Panc1 (cell line): ENCODE measurements at regions not wholly inside any gene's neighbourhood (a gene's known extent, or its start where the extent isn't known, plus 50 kb on each side); places are given as distances from the start of the nearest gene placed in this dataset.

Experiments
- ATAC-seq: fragments of 200-7000 bp; cut with Tn5 transposase; 2 replicates; pipeline ENCODE4 v1.9.1; 2020; ENCODE audit warnings: mild to moderate bottlenecking, moderate library complexity
- BruUV-seq: library from RNA; stranded (reverse); fragments of 400-500 nt; replicated peaks from 2 replicates; lab custom pipeline; 2021; lab: Mats Ljungman, UMichigan
- CTCF ChIA-PET: fragments of 300-600 bp; sonication (Branson Sonifier 250); formaldehyde crosslinking; loops from one replicate; lab custom pipeline; 2022; ENCODE audit warnings: antibody characterized with exemption; lab: Charles Lee
- POLR2A ChIA-PET: fragments of 300-600 bp; sonication (Branson Sonifier 250); formaldehyde crosslinking; loops from one replicate; lab custom pipeline; 2022; ENCODE audit warnings: antibody characterized with exemption; lab: Charles Lee
- DNase-seq: peaks from one replicate; pipeline ENCODE4 v3.0.0-alpha.2; 2010; ENCODE audit warnings: low read depth, low spot score
- H3K27ac ChIP-seq: 2 replicates; pipeline ENCODE4 v1.5.1; 2011; ENCODE audit warnings: mild to moderate bottlenecking, low read length, inconsistent platforms
- H3K27me3 ChIP-seq: fragments of 200-500 bp; sonication (Bioruptor generic); 2 replicates; pipeline ENCODE4 v1.6.0; 2014; ENCODE audit warnings: low read length, inconsistent platforms; ENCODE audit not compliant: control insufficient read depth, insufficient read depth
- H3K36me3 ChIP-seq: fragments of 200-500 bp; sonication (Bioruptor generic); 2 replicates; pipeline ENCODE4 v1.5.1; 2014; ENCODE audit warnings: inconsistent platforms, mild to moderate bottlenecking, low read length, moderate library complexity; ENCODE audit not compliant: control insufficient read depth, insufficient read depth
- H3K4me1 ChIP-seq: 2 replicates; pipeline ENCODE4 v1.5.1; 2011; ENCODE audit warnings: inconsistent platforms, mild to moderate bottlenecking, low read length, moderate library complexity; ENCODE audit not compliant: control insufficient read depth, insufficient read depth
- H3K4me3 ChIP-seq, 2 experiments: 2 replicates each; pipeline ENCODE4 v1.5.1; 2011 to 2012; ENCODE audit warnings: low read depth in 2 of 2, low read length in 2 of 2, mild to moderate bottlenecking in 2 of 2, inconsistent platforms in 1 of 2, moderate library complexity in 1 of 2
- H3K9me3 ChIP-seq: fragments of 200-500 bp; sonication (Bioruptor generic); 2 replicates; pipeline ENCODE4 v1.5.1; 2014; ENCODE audit warnings: low read depth, mild to moderate bottlenecking, inconsistent platforms, low read length, moderate library complexity; ENCODE audit not compliant: control insufficient read depth, insufficient read depth
- CTCF ChIP-seq: fragments of 450-650 bp; IDR thresholded peaks from 2 replicates; pipeline ENCODE4 v1.5.1; 2017; ENCODE audit warnings: mild to moderate bottlenecking
- POLR2AphosphoS5 ChIP-seq: IDR thresholded peaks from 2 replicates; pipeline ENCODE4 v1.6.1; 2012; ENCODE audit warnings: mild to moderate bottlenecking, low read depth, low read length, moderate library complexity
- REST ChIP-seq, 2 experiments: IDR thresholded peaks; 2 replicates each; pipeline ENCODE4 v1.6.1; 2011 to 2012; ENCODE audit warnings: low read depth in 2 of 2, control low read depth in 1 of 2, low read length in 1 of 2, mild to moderate bottlenecking in 1 of 2, moderate library complexity in 1 of 2; ENCODE audit not compliant: insufficient read depth in 1 of 2
- SIN3A ChIP-seq: IDR thresholded peaks from 2 replicates; pipeline ENCODE4 v1.6.1; 2012; ENCODE audit warnings: low read depth, mild to moderate bottlenecking, low read length, moderate library complexity, borderline replicate concordance; ENCODE audit not compliant: insufficient read depth
- TCF7L2 ChIP-seq: IDR thresholded peaks from 2 replicates; pipeline ENCODE4 v1.6.1; 2011; ENCODE audit warnings: mild to moderate bottlenecking, low read depth, low read length, inconsistent platforms
- in situ Hi-C: cut with HindIII; loops from 2 replicates; pipeline ENCODE4 v1.10.0; 2016; ENCODE audit warnings: low sequenced_read_pairs, low pct_unique_long_range_greater_than_20kb
- intact Hi-C: fragments of 100-400 bp; cut with micrococcal nuclease; formaldehyde crosslinking; loops from one replicate; pipeline ENCODE4 v1.10.0; 2022; ENCODE audit not compliant: unreplicated experiment

- Histone ChIP-seq H3K27me3 (no peaks in the 10 kb centered on the region; the same call in 1 of the 2 replicates), H3K36me3 (no peaks in the 10 kb centered on the region), H3K4me3 (no peak overlapping the region), H3K4me1 (no peaks in the 10 kb centered on the region), H3K27ac (no peak overlapping the region), H3K9me3 (no peaks in the 10 kb centered on the region)
- ChIA-PET POLR2A (no interaction called here), CTCF (no interaction called here)
- in situ Hi-C loops = no loop called here
- no TSS peak for BruUV-seq
- ATAC-seq (no peak), DNase-seq (no peak)
- intact Hi-C loops = no loop called here
- TF ChIP-seq REST (IDR thresholded peaks at IDR 0.05; ENCODE audit: insufficient read depth in 1 of 2, low read depth in 2 of 2, low read length in 1 of 2) (no peak), TCF7L2 (no peak), POLR2AphosphoS5 (no peak), SIN3A (no peak), CTCF (no peak)
Observed at GRCh38 chr2:198343471-198343870, 539.1 kb downstream of the PLCL1 start.

- no peaks in the 10 kb centered on the region for H3K4me1 ChIP-seq
- H3K27me3 ChIP-seq = peaks cover 3% of the 10 kb centered on the region
- BruUV-seq = no TSS peak
- DNase-seq = no peak
- CTCF ChIA-PET = no interaction called here
- H3K36me3 ChIP-seq = no peaks in the 10 kb centered on the region
- intact Hi-C loops (no loop called here), in situ Hi-C loops (no loop called here)
- POLR2A ChIA-PET = no interaction called here
- no peak overlapping the region for H3K27ac ChIP-seq
- ATAC-seq = no peak
- no peak overlapping the region for H3K4me3 ChIP-seq
- no peaks in the 10 kb centered on the region for H3K9me3 ChIP-seq
- TF ChIP-seq SIN3A (no peak), REST (IDR thresholded peaks at IDR 0.05; ENCODE audit: insufficient read depth in 1 of 2, low read depth in 2 of 2, low read length in 1 of 2) (no peak)
Observed at GRCh38 chr2:198340846-198341245, 536.5 kb downstream of the PLCL1 start.
